GM12878 (cell line): ENCODE measurements at regions not wholly inside any gene's neighbourhood (a gene's known extent, or its start where the extent isn't known, plus 50 kb on each side); places are given as distances from the start of the nearest gene placed in this dataset.

ENCODE experiments used
- ATAC-seq: fragments of 200-7000 bp; cut with Tn5 transposase; 3 replicates; pipeline ENCODE4 v1.9.1; 2020; ENCODE audit warnings: mild to moderate bottlenecking, moderate library complexity
- BruUV-seq: library from RNA; stranded (reverse); fragments of 400-500 nt; replicated peaks from 2 replicates; lab custom pipeline; 2021; lab: Mats Ljungman, UMichigan
- CTCF ChIA-PET: fragments of 300-600 bp; sonication (Branson Sonifier 250); formaldehyde crosslinking; extraction: SDS; loops from one replicate; lab custom pipeline; 2021; ENCODE audit warnings: inconsistent platforms; lab: Yijun Ruan, JAX
- POLR2A ChIA-PET: fragments of 350-600 bp; formaldehyde crosslinking; extraction: SDS; loops from one replicate; lab custom pipeline; 2021; ENCODE audit warnings: inconsistent platforms; lab: Charles Lee
- RAD21 ChIA-PET: fragments of 300-600 bp; sonication (Branson Sonifier 250); formaldehyde crosslinking; loops from one replicate; lab custom pipeline; 2023; ENCODE audit warnings: antibody characterized with exemption; ENCODE audit not compliant: unreplicated experiment; lab: Charles Lee
- SMC1A ChIA-PET: fragments of 300-600 bp; sonication (Branson Sonifier 250); formaldehyde crosslinking; loops from one replicate; lab custom pipeline; 2023; ENCODE audit not compliant: unreplicated experiment, uncharacterized antibody; lab: Charles Lee
- DNase-seq: peaks from one replicate; pipeline ENCODE4 v3.0.0-alpha.2; 2011; ENCODE audit warnings: low read depth, low spot score
- FAIRE-seq: peaks from 3 replicates; lab custom pipeline; 2011; peaks lifted over from hg19 to GRCh38; lab: Jason Lieb, UNC
- H2AFZ ChIP-seq: 2 replicates; pipeline ENCODE4 v1.6.0; 2011; ENCODE audit warnings: low read depth, low read length, control low read depth; ENCODE audit not compliant: control insufficient read depth
- H3K27ac ChIP-seq: 2 replicates; pipeline ENCODE4 v1.5.1; 2011; ENCODE audit warnings: control low read depth; ENCODE audit not compliant: control insufficient read depth, insufficient read depth
- H3K27me3 ChIP-seq, 2 experiments: replicated peaks in 1 of 2; 2 replicates each; pipeline versions ENCODE4 v1.6.0 to v1.6.1; 2011; ENCODE audit warnings: low read length in 1 of 2; ENCODE audit not compliant: control insufficient read depth in 2 of 2, insufficient read depth in 2 of 2
- H3K36me3 ChIP-seq, 2 experiments: 2 replicates each; pipeline ENCODE4 v1.5.1; 2011; ENCODE audit warnings: low read length in 1 of 2; ENCODE audit not compliant: control insufficient read depth in 2 of 2, insufficient read depth in 2 of 2
- H3K4me1 ChIP-seq: 2 replicates; pipeline ENCODE4 v1.6.1; 2011; ENCODE audit warnings: mild to moderate bottlenecking, low read length, moderate library complexity, mixed read lengths; ENCODE audit not compliant: control insufficient read depth, insufficient read depth
- H3K4me2 ChIP-seq: 2 replicates; pipeline ENCODE4 v1.6.0; 2011; ENCODE audit warnings: control low read depth; ENCODE audit not compliant: control insufficient read depth, insufficient read depth
- H3K4me3 ChIP-seq: fragments of 200-600 bp; sonication (generic); 2 replicates; pipeline ENCODE4 v1.5.1; 2016
- H3K79me2 ChIP-seq: 2 replicates; pipeline ENCODE4 v1.6.0; 2011; ENCODE audit warnings: low read length; ENCODE audit not compliant: control insufficient read depth, insufficient read depth
- H3K9ac ChIP-seq: 2 replicates; pipeline ENCODE4 v1.8.0; 2011; ENCODE audit warnings: low read length, control low read depth, mixed read lengths; ENCODE audit not compliant: control insufficient read depth, insufficient read depth
- H3K9me3 ChIP-seq: replicated peaks from 3 replicates; pipeline ENCODE4 v1.5.1; 2011; ENCODE audit warnings: mild to moderate bottlenecking, low read length; ENCODE audit not compliant: control insufficient read depth, insufficient read depth
- H4K20me1 ChIP-seq: 2 replicates; pipeline ENCODE4 v1.6.0; 2011; ENCODE audit not compliant: control insufficient read depth, insufficient read depth
- CHD1 ChIP-seq: IDR thresholded peaks from 2 replicates; pipeline ENCODE4 v1.6.1; 2012; ENCODE audit warnings: low read depth, low read length, improper control_type of control experiment
- EGR1 ChIP-seq, 2 experiments: IDR thresholded peaks; 1 replicate in 1 of 2; 2 replicates in 1 of 2; pipeline ENCODE4 v1.6.1; 2011 to 2012; ENCODE audit warnings: low read depth in 2 of 2, low read length in 2 of 2, borderline replicate concordance in 1 of 2, mild to moderate bottlenecking in 1 of 2, moderate library complexity in 1 of 2
- ELK1 ChIP-seq: IDR thresholded peaks from 2 replicates; pipeline ENCODE4 v1.6.1; 2012; ENCODE audit warnings: low read depth, low read length, improper control_type of control experiment
- FOS ChIP-seq: IDR thresholded peaks from 3 replicates; pipeline ENCODE4 v1.6.1; 2011; ENCODE audit warnings: borderline replicate concordance; ENCODE audit not compliant: insufficient read length; ENCODE audit errors: extremely low read depth
- LARP7 ChIP-seq: fragments of 450-650 bp; IDR thresholded peaks from 2 replicates; pipeline ENCODE4 v1.6.1; 2017; ENCODE audit warnings: mild to moderate bottlenecking
- MTA3 ChIP-seq: IDR thresholded peaks from 2 replicates; pipeline ENCODE4 v1.6.1; 2012; ENCODE audit warnings: low read length, inconsistent platforms, borderline replicate concordance
- MXI1 ChIP-seq: fragments of 150-350 bp; IDR thresholded peaks from 2 replicates; pipeline ENCODE4 v1.6.1; 2011; ENCODE audit warnings: low read depth, mild to moderate bottlenecking, inconsistent platforms, low read length, improper control_type of control experiment
- NFIC ChIP-seq: IDR thresholded peaks from 2 replicates; pipeline ENCODE4 v1.6.1; 2012; ENCODE audit warnings: low read depth, mild to moderate bottlenecking, inconsistent platforms, low read length, moderate library complexity
- PML ChIP-seq: IDR thresholded peaks from 2 replicates; pipeline ENCODE4 v1.6.1; 2012; ENCODE audit warnings: low read length, inconsistent platforms
- SIN3A ChIP-seq: IDR thresholded peaks from 2 replicates; pipeline ENCODE4 v1.6.1; 2012; ENCODE audit warnings: low read depth, low read length, improper control_type of control experiment
- SMARCA5 ChIP-seq: fragments of 450-650 bp; IDR thresholded peaks from 2 replicates; pipeline ENCODE4 v1.6.1; 2017; ENCODE audit warnings: mild to moderate bottlenecking
- TARDBP ChIP-seq: IDR thresholded peaks from 2 replicates; pipeline ENCODE4 v1.6.1; 2016; ENCODE audit warnings: borderline replicate concordance
- TCF3 ChIP-seq: IDR thresholded peaks from 2 replicates; pipeline ENCODE4 v1.6.1; 2012; ENCODE audit warnings: low read depth, mild to moderate bottlenecking, low read length, borderline replicate concordance; ENCODE audit not compliant: insufficient read depth
- WGBS: methylation state at CpG from one replicate; pipeline ENCODE4 v1.1.6; 2016; ENCODE audit warnings: low lambda C conversion rate; ENCODE audit not compliant: insufficient replicate concordance, insufficient coverage; ENCODE audit errors: missing lambda C conversion rate; 5-methylcytosine and 5-hydroxymethylcytosine counted together
- in situ Hi-C: fragments of 300-500 bp; cut with MboI; formaldehyde crosslinking; loops from 9 replicates; pipeline ENCODE4 v1.14.3; 2018; ENCODE audit warnings: mixed read lengths
- intact Hi-C: fragments of 100-400 bp; cut with micrococcal nuclease; formaldehyde crosslinking; loops from one replicate; pipeline ENCODE4 v1.14.2; 2022; ENCODE audit not compliant: unreplicated experiment
- TF ChIP-seq, protein P1 (sequence below): fragments of 450-650 bp; IDR thresholded peaks from 2 replicates; pipeline ENCODE4 v1.6.1; 2017; ENCODE audit warnings: mild to moderate bottlenecking, low read depth, inconsistent platforms; ENCODE audit not compliant: poor library complexity, severe bottlenecking

- FAIRE-seq, result no peak
- in situ Hi-C loops, result no loop called here
- BruUV-seq, result no TSS peak
Measured at GRCh38 chr9:79073201-79073600, 498.6 kb upstream of the TLE4 start.

More at GRCh38 chr9:79073201-79073600, 498.6 kb upstream of the TLE4 start:
- Histone ChIP-seq H3K79me2 (no peaks in the 10 kb centered on the region), H3K27ac (no peak overlapping the region), H3K27me3 (no peaks in the 10 kb centered on the region), H3K36me3 (no peaks in the 10 kb centered on the region), H3K4me3 (no peak overlapping the region), H2AFZ (no peak overlapping the region), H3K9ac (no peak overlapping the region), H4K20me1 (no peaks in the 10 kb centered on the region), H3K9me3 (no peaks in the 10 kb centered on the region; the same call in 2 of the 3 replicates), H3K4me1 (no peaks in the 10 kb centered on the region), H3K4me2 (no peak overlapping the region)
- intact Hi-C loops, result no loop called here
- 49% methylated on average over 3 of the region's 3 CpGs for WGBS
- no peak for DNase-seq
- CTCF ChIA-PET, result no interaction called here
- RAD21 ChIA-PET, result no interaction called here
- POLR2A ChIA-PET, result no interaction called here
- TF ChIP-seq CHD1 (no peak), NFIC (no peak), ELK1 (no peak), TARDBP (no peak), MXI1 (no peak), PML (no peak), SIN3A (no peak), MTA3 (no peak), SMARCA5 (no peak), LARP7 (no peak), EGR1 (IDR thresholded peaks at IDR 0.05; ENCODE audit: borderline replicate concordance in 1 of 2, low read depth in 2 of 2, low read length in 2 of 2) (no peak), TCF3 (no peak), FOS (no peak)
- TF ChIP-seq, protein P1, sequence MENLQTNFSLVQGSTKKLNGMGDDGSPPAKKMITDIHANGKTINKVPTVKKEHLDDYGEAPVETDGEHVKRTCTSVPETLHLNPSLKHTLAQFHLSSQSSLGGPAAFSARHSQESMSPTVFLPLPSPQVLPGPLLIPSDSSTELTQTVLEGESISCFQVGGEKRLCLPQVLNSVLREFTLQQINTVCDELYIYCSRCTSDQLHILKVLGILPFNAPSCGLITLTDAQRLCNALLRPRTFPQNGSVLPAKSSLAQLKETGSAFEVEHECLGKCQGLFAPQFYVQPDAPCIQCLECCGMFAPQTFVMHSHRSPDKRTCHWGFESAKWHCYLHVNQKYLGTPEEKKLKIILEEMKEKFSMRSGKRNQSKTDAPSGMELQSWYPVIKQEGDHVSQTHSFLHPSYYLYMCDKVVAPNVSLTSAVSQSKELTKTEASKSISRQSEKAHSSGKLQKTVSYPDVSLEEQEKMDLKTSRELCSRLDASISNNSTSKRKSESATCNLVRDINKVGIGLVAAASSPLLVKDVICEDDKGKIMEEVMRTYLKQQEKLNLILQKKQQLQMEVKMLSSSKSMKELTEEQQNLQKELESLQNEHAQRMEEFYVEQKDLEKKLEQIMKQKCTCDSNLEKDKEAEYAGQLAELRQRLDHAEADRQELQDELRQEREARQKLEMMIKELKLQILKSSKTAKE, result no peak
- no peak for ATAC-seq
- SMC1A ChIA-PET, result no interaction called here
